ENCODE measurements at regions not wholly inside any gene's neighbourhood (a gene's known extent, or its start where the extent isn't known, plus 50 kb on each side); places are given as distances from the start of the nearest gene placed in this dataset.

DNA sequence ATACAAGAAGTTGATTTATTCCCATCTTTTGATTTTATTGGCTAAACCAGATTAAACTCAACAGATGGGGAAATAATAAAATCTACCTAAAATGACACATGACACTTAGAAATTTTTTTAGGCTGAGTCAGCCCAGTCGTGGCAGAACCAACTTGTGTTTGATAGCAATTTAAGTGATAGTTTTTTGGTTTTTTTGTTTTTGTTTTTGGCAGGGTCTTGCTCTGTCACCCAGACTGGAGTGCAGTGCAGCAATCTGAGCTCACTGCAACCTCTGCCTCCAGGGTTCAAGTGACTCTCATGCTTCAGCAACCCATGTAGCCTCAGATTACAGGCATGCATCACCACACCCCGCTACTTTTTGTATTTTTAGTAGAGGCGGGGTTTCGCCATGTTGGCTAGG lies 370.3 kb upstream of the NOCT start:
- TF ChIP-seq SUZ12 (IDR thresholded peaks at IDR 0.05; ENCODE audit: extremely low read depth, insufficient read depth, insufficient read length): no peak
- TF ChIP-seq YY1 (IDR thresholded peaks at IDR 0.05; ENCODE audit: insufficient read depth, insufficient read length): no peak
- TF ChIP-seq ZNF274 (IDR thresholded peaks at IDR 0.05; ENCODE audit: low read depth, low read length): no peak
